ENCODE measurements at regions not wholly inside any gene's neighbourhood (a gene's known extent, or its start where the extent isn't known, plus 50 kb on each side); places are given as distances from the start of the nearest gene placed in this dataset.

DNA sequence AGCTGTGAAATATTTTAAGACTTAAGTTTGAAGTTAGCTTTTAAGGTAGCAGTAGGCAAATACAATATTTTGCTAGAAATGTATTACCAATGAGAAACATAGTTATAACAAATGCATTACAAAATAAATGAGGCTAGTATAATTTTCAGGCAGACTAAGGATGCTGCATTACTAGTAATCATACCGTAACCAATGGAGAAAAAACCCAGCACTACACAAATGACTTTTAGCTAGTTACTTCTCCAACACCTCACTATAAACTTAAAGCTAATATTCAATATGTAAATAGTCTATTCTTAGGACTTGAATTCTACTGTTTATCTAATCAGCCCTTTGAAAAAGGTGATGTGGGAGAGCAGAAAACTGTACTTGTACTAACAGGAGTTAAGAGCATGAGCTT, 285.3 kb upstream of the KLF14 start:
- no peak for TF ChIP-seq POLR2A (IDR thresholded peaks at IDR 0.05; ENCODE audit: low read depth, low read length)
- TF ChIP-seq POLR2AphosphoS5 (IDR thresholded peaks at IDR 0.05; ENCODE audit: low read depth, low read length), result no peak

Data from GM12892 (cell line).